Stimulated activated CD8-positive, alpha-beta memory T cell treated with anti-CD3 and anti-CD28 coated beads, Interleukin-4, amount 100 ng/mL, for 24 hours (primary cell): ENCODE measurements at regions not wholly inside any gene's neighbourhood (a gene's known extent, or its start where the extent isn't known, plus 50 kb on each side); places are given as distances from the start of the nearest gene placed in this dataset.

Experiments
- DNase-seq: peaks from one replicate; pipeline ENCODE4 v3.0.0-alpha.2; 2020; ENCODE audit warnings: low read depth

- DNase-seq: no peak
Observed at GRCh38 chr10:128316925-128317324, 190.7 kb upstream of the MKI67 start.

GRCh38 chr10:128318366-128318765 is 192.1 kb upstream of the MKI67 start:
- DNase-seq: no peak

- DNase-seq: no peak
Observed at GRCh38 chr10:128318913-128319312, 192.7 kb upstream of the MKI67 start.

GRCh38 chr10:128322106-128322505 is 195.9 kb upstream of the MKI67 start:
- no peak for DNase-seq

- no peak for DNase-seq
Observed at GRCh38 chr10:128322950-128323349, 196.7 kb upstream of the MKI67 start.

- DNase-seq: no peak
Observed at GRCh38 chr10:128324058-128324827, 198.0 kb upstream of the MKI67 start.

GRCh38 chr10:128325788-128326187 is 199.6 kb upstream of the MKI67 start:
- no peak for DNase-seq

GRCh38 chr10:128326251-128326650 is 200.0 kb upstream of the MKI67 start:
- DNase-seq: no peak

GRCh38 chr10:128326851-128327250 is 200.6 kb upstream of the MKI67 start:
- no peak for DNase-seq

- no peak for DNase-seq
Observed at GRCh38 chr10:128336401-128336800, 210.2 kb upstream of the MKI67 start.

GRCh38 chr10:128337860-128338378 is 211.7 kb upstream of the MKI67 start:
- DNase-seq: no peak

GRCh38 chr10:128338951-128339350 is 212.7 kb upstream of the MKI67 start:
- DNase-seq: no peak

- DNase-seq: no peak
Observed at GRCh38 chr10:128339753-128340152, 213.5 kb upstream of the MKI67 start.

GRCh38 chr10:128345353-128345752 is 219.1 kb upstream of the MKI67 start:
- no peak for DNase-seq

GRCh38 chr10:128360783-128361182 is 234.6 kb upstream of the MKI67 start:
- no peak for DNase-seq

- no peak for DNase-seq
Observed at GRCh38 chr10:128361487-128361886, 235.3 kb upstream of the MKI67 start.

GRCh38 chr10:128362514-128362913 is 236.3 kb upstream of the MKI67 start:
- DNase-seq: no peak

- no peak for DNase-seq
Observed at GRCh38 chr10:128364631-128365030, 238.4 kb upstream of the MKI67 start.

- no peak for DNase-seq
Observed at GRCh38 chr10:128365156-128365725, 239.0 kb upstream of the MKI67 start.

- no peak for DNase-seq
Observed at GRCh38 chr10:128367807-128368206, 241.6 kb upstream of the MKI67 start.

- no peak for DNase-seq
Observed at GRCh38 chr10:128369101-128369650, 243.0 kb upstream of the MKI67 start.

- no peak for DNase-seq
Observed at GRCh38 chr10:128373071-128373749, 247.0 kb upstream of the MKI67 start.

GRCh38 chr10:128373831-128374230 is 247.6 kb upstream of the MKI67 start:
- DNase-seq: no peak
